GM12892 (cell line): ENCODE measurements at regions not wholly inside any gene's neighbourhood (a gene's known extent, or its start where the extent isn't known, plus 50 kb on each side); places are given as distances from the start of the nearest gene placed in this dataset.

ENCODE experiments used
- POLR2A ChIP-seq: IDR thresholded peaks from 2 replicates; pipeline ENCODE4 v1.6.1; 2011; ENCODE audit warnings: low read depth, low read length, control low read depth
- POLR2AphosphoS5 ChIP-seq: IDR thresholded peaks from 2 replicates; pipeline ENCODE4 v1.6.1; 2011; ENCODE audit warnings: low read depth, low read length, control low read depth
- TAF1 ChIP-seq: IDR thresholded peaks from 2 replicates; pipeline ENCODE4 v1.6.1; 2011; ENCODE audit warnings: low read depth, mild to moderate bottlenecking, control low read depth, low read length, borderline replicate concordance

DNA sequence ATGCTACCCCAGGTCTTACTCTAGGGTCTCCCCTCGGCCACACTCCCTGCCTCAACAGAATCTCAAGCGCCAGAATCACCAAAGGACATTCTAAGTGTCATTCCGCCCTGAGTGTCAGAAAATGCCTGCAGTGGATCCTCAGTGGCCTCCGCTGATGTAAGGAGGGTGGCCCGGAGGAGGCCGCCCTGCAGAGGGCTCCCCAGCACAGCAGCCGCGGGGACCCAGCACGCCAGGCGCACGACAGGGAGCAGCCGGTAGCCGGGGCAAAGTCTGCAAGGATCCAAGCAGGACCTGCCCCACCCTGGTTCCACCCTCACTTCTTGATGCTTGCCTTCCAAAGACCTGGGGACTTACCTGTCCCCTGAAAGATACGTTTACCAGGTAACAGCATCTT is 54.2 kb upstream of the ID2 start:
- no peak for TF ChIP-seq POLR2A
- no peak for TF ChIP-seq POLR2AphosphoS5
- TF ChIP-seq TAF1, result no peak
